HepG2 (cell line): ENCODE measurements at regions not wholly inside any gene's neighbourhood (a gene's known extent, or its start where the extent isn't known, plus 50 kb on each side); places are given as distances from the start of the nearest gene placed in this dataset.

Experiments
- ATAC-seq: fragments of 200-7000 bp; cut with Tn5 transposase; 3 replicates; pipeline ENCODE4 v1.9.1; 2020; ENCODE audit warnings: mild to moderate bottlenecking, moderate library complexity
- BruUV-seq: library from RNA; stranded (reverse); fragments of 400-500 nt; replicated peaks from 2 replicates; lab custom pipeline; 2021; lab: Mats Ljungman, UMichigan
- CTCF ChIA-PET: fragments of 300-600 bp; formaldehyde crosslinking; extraction: SDS; loops from one replicate; lab custom pipeline; 2021; ENCODE audit warnings: low total read pairs, inconsistent platforms, low intra/inter-chr PET ratio; lab: Yijun Ruan, JAX
- POLR2A ChIA-PET: fragments of 350-600 bp; sonication (Branson Sonifier 250); formaldehyde crosslinking; loops from one replicate; lab custom pipeline; 2020; ENCODE audit warnings: antibody characterized with exemption, inconsistent platforms; lab: Yijun Ruan, JAX
- DNase-seq: peaks from one replicate; pipeline ENCODE4 v3.0.0-alpha.2; 2015; ENCODE audit warnings: low spot score
- FAIRE-seq: peaks from 3 replicates; lab custom pipeline; 2011; peaks lifted over from hg19 to GRCh38; lab: Jason Lieb, UNC
- H2AFZ ChIP-seq: one replicate; pipeline ENCODE4 v1.6.1; 2011; ENCODE audit warnings: low read length, inconsistent platforms
- H3K27ac ChIP-seq: fragments of 300-600 bp; 3 replicates; pipeline ENCODE4 v1.8.0; 2011; ENCODE audit warnings: mixed run types, mild to moderate bottlenecking, mixed read lengths, low read length, inconsistent platforms; ENCODE audit not compliant: insufficient read depth; ENCODE audit errors: extremely low read length
- H3K27me3 ChIP-seq, 2 experiments: fragments of 200-600 bp in 1 of 2; 2 replicates in 1 of 2; 3 replicates in 1 of 2; pipeline versions ENCODE4 v1.6.0 to v1.8.0; 2011; ENCODE audit warnings: low read length in 2 of 2, mild to moderate bottlenecking in 2 of 2, moderate library complexity in 2 of 2, inconsistent platforms in 1 of 2; ENCODE audit not compliant: insufficient read depth in 2 of 2, control insufficient read depth in 1 of 2
- H3K36me3 ChIP-seq, 2 experiments: fragments of 200-600 bp in 1 of 2; replicated peaks in 1 of 2; 2 replicates in 1 of 2; 3 replicates in 1 of 2; pipeline versions ENCODE4 v1.5.1 to v1.8.0; 2011; ENCODE audit warnings: low read length in 2 of 2, inconsistent platforms in 1 of 2; ENCODE audit not compliant: insufficient read depth in 2 of 2, control insufficient read depth in 1 of 2
- H3K4me1 ChIP-seq: 2 replicates; pipeline ENCODE4 v1.5.1; 2012; ENCODE audit warnings: low read length, inconsistent platforms; ENCODE audit not compliant: insufficient read depth
- H3K4me2 ChIP-seq: 2 replicates; pipeline ENCODE4 v1.6.0; 2011; ENCODE audit warnings: low read depth, low read length, inconsistent platforms
- H3K4me3 ChIP-seq, 3 experiments: fragments of 200-600 bp in 1 of 3; sonication (generic), shearing (Covaris generic) in 1 of 3; replicated peaks in 1 of 3; 2 replicates each; pipeline ENCODE4 v1.5.1; 2011 to 2016; ENCODE audit warnings: low read length in 3 of 3, inconsistent platforms in 2 of 3, low read depth in 2 of 3, mild to moderate bottlenecking in 2 of 3, control low read depth in 1 of 3, mixed read lengths in 1 of 3; ENCODE audit not compliant: insufficient read depth in 1 of 3
- H3K79me2 ChIP-seq: one replicate; pipeline ENCODE4 v1.6.1; 2011; ENCODE audit warnings: low read length, inconsistent platforms; ENCODE audit not compliant: insufficient read depth
- H3K9ac ChIP-seq: 2 replicates; pipeline ENCODE4 v1.6.0; 2011; ENCODE audit warnings: mild to moderate bottlenecking, low read depth, low read length, inconsistent platforms; ENCODE audit not compliant: insufficient read depth
- H3K9me3 ChIP-seq: 2 replicates; pipeline ENCODE4 v1.5.1; 2012; ENCODE audit warnings: mild to moderate bottlenecking, low read length
- H4K20me1 ChIP-seq: 2 replicates; pipeline ENCODE4 v1.6.0; 2011; ENCODE audit warnings: inconsistent platforms, mild to moderate bottlenecking, low read length, moderate library complexity; ENCODE audit not compliant: insufficient read depth
- BCL6 ChIP-seq: IDR thresholded peaks from 2 replicates; pipeline ENCODE4 v1.6.1; 2016; ENCODE audit warnings: missing genetic modification reagents, missing compliant biosample characterization
- CBX2 ChIP-seq, 2 experiments: fragments of 200-600 bp in 1 of 2; sonication (generic); formaldehyde crosslinking in 1 of 2; IDR thresholded peaks; 2 replicates each; pipeline versions ENCODE4 v1.7.0 to v1.8.1; 2018 to 2022; ENCODE audit warnings: low read depth in 2 of 2, low read length in 1 of 2, mild to moderate bottlenecking in 1 of 2, missing genetic modification reagents in 1 of 2
- GFI1 ChIP-seq: sonication (generic); formaldehyde crosslinking; IDR thresholded peaks from 2 replicates; pipeline ENCODE4 v1.5.0; 2020; ENCODE audit warnings: missing genetic modification reagents, mild to moderate bottlenecking, borderline replicate concordance
- RFX1 ChIP-seq: fragments of 450-650 bp; IDR thresholded peaks from 2 replicates; pipeline ENCODE4 v1.6.1; 2017
- SMARCC2 ChIP-seq: fragments of 450-650 bp; IDR thresholded peaks from 2 replicates; pipeline ENCODE4 v1.6.1; 2017; ENCODE audit warnings: antibody characterized with exemption, mild to moderate bottlenecking
- ZNF577 ChIP-seq: sonication (generic); formaldehyde crosslinking; IDR thresholded peaks from 2 replicates; pipeline ENCODE4 v1.4.0; 2020; ENCODE audit warnings: mild to moderate bottlenecking, low read depth, missing genetic modification reagents, borderline replicate concordance
- ZNF841 ChIP-seq: sonication (generic); formaldehyde crosslinking; IDR thresholded peaks from 2 replicates; pipeline ENCODE4 v1.8.1; 2023; ENCODE audit warnings: missing genetic modification reagents, borderline replicate concordance
- ZSCAN22 ChIP-seq: sonication (generic); formaldehyde crosslinking; IDR thresholded peaks from 2 replicates; pipeline ENCODE4 v1.4.0; 2020; ENCODE audit warnings: mild to moderate bottlenecking, missing genetic modification reagents
- WGBS: methylation state at CpG from one replicate; pipeline ENCODE4 v1.1.6; 2017; ENCODE audit warnings: low lambda C conversion rate; 5-methylcytosine and 5-hydroxymethylcytosine counted together
- in situ Hi-C: cut with HindIII; loops from 2 replicates; pipeline ENCODE4 v1.10.0; 2017; ENCODE audit warnings: low pct_unique_long_range_greater_than_20kb; ENCODE audit not compliant: extremely low pct_ligation_motif_present
- intact Hi-C: fragments of 100-400 bp; cut with micrococcal nuclease; formaldehyde crosslinking; loops from one replicate; pipeline ENCODE4 v1.10.0; 2022; ENCODE audit not compliant: unreplicated experiment
- TF ChIP-seq, protein P1 (sequence below): sonication (generic); formaldehyde crosslinking; IDR thresholded peaks from 2 replicates; pipeline ENCODE4 v1.5.0; 2020; ENCODE audit warnings: mild to moderate bottlenecking, missing genetic modification reagents, moderate library complexity
- TF ChIP-seq, protein P2 (sequence below): sonication (generic); formaldehyde crosslinking; IDR thresholded peaks from 2 replicates; pipeline ENCODE4 v1.4.0; 2020; ENCODE audit warnings: mild to moderate bottlenecking, missing genetic modification reagents
- TF ChIP-seq, protein P3 (sequence below): IDR thresholded peaks from 2 replicates; pipeline ENCODE4 v1.6.1; 2012; ENCODE audit warnings: low read length, improper control_type of control experiment

GRCh38 chr2:8539743-8540551 lies 141.9 kb upstream of the ID2 start:
- H2AFZ ChIP-seq = no peak overlapping the region
- no peak overlapping the region for H3K4me2 ChIP-seq
- no peak overlapping the region for H3K9ac ChIP-seq
- H3K4me3 ChIP-seq = no peak overlapping the region
- no peaks in the 10 kb centered on the region for H4K20me1 ChIP-seq
- FAIRE-seq (no peak), ATAC-seq (no peak)
- CTCF ChIA-PET = no interaction called here
- intact Hi-C loops = no loop called here
- H3K4me1 ChIP-seq = peaks cover 37% of the 10 kb centered on the region
- in situ Hi-C loops = no loop called here
- H3K9me3 ChIP-seq = no peaks in the 10 kb centered on the region
- POLR2A ChIA-PET = interaction anchor here (1.4 kb wide), 1 partner anchor 142 kb away, joined by 4 read pairs; the partner anchor contains the start of gene ID2
- no TSS peak for BruUV-seq
- no peaks in the 10 kb centered on the region for H3K79me2 ChIP-seq
- no peak for TF ChIP-seq GFI1 (CRISPR knock-in tag)
- TF ChIP-seq, protein P1, sequence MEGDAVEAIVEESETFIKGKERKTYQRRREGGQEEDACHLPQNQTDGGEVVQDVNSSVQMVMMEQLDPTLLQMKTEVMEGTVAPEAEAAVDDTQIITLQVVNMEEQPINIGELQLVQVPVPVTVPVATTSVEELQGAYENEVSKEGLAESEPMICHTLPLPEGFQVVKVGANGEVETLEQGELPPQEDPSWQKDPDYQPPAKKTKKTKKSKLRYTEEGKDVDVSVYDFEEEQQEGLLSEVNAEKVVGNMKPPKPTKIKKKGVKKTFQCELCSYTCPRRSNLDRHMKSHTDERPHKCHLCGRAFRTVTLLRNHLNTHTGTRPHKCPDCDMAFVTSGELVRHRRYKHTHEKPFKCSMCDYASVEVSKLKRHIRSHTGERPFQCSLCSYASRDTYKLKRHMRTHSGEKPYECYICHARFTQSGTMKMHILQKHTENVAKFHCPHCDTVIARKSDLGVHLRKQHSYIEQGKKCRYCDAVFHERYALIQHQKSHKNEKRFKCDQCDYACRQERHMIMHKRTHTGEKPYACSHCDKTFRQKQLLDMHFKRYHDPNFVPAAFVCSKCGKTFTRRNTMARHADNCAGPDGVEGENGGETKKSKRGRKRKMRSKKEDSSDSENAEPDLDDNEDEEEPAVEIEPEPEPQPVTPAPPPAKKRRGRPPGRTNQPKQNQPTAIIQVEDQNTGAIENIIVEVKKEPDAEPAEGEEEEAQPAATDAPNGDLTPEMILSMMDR (CRISPR knock-in tag) = 0 out of 2 replicates have a peak, but pooled peaks have one; percentile 10
- TF ChIP-seq, all 625 proteins: peak for 1
- Histone ChIP-seq H3K36me3 (no peaks in the 10 kb centered on the region), H3K27me3 (peaks cover 18 to 84% of the 10 kb centered on the region in 2 experiments), H3K27ac (no peak overlapping the region)
- WGBS = 45% methylated on average over 14 of the region's 14 CpGs
- DNase-seq = no peak

- ATAC-seq (no peak), FAIRE-seq (no peak)
- 22% methylated on average over 2 of the region's 2 CpGs for WGBS
- TF ChIP-seq, protein P2, sequence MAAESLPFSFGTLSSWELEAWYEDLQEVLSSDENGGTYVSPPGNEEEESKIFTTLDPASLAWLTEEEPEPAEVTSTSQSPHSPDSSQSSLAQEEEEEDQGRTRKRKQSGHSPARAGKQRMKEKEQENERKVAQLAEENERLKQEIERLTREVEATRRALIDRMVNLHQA = no peak
- TF ChIP-seq SMARCC2 = no peak
- TF ChIP-seq ZSCAN22 (CRISPR knock-in tag) = no peak
- TF ChIP-seq, protein P3, sequence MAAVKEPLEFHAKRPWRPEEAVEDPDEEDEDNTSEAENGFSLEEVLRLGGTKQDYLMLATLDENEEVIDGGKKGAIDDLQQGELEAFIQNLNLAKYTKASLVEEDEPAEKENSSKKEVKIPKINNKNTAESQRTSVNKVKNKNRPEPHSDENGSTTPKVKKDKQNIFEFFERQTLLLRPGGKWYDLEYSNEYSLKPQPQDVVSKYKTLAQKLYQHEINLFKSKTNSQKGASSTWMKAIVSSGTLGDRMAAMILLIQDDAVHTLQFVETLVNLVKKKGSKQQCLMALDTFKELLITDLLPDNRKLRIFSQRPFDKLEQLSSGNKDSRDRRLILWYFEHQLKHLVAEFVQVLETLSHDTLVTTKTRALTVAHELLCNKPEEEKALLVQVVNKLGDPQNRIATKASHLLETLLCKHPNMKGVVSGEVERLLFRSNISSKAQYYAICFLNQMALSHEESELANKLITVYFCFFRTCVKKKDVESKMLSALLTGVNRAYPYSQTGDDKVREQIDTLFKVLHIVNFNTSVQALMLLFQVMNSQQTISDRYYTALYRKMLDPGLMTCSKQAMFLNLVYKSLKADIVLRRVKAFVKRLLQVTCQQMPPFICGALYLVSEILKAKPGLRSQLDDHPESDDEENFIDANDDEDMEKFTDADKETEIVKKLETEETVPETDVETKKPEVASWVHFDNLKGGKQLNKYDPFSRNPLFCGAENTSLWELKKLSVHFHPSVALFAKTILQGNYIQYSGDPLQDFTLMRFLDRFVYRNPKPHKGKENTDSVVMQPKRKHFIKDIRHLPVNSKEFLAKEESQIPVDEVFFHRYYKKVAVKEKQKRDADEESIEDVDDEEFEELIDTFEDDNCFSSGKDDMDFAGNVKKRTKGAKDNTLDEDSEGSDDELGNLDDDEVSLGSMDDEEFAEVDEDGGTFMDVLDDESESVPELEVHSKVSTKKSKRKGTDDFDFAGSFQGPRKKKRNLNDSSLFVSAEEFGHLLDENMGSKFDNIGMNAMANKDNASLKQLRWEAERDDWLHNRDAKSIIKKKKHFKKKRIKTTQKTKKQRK = no peak
- no peak for TF ChIP-seq ZNF577 (CRISPR knock-in tag)
- TF ChIP-seq ZNF841 (CRISPR knock-in tag) = no peak
- no peak for TF ChIP-seq CBX2 (IDR thresholded peaks at IDR 0.05; ENCODE audit: low read depth, low read length)
- no peak for TF ChIP-seq CBX2 (CRISPR knock-in tag; IDR thresholded peaks at IDR 0.05; ENCODE audit: low read depth)
- no peak for TF ChIP-seq BCL6
- TF ChIP-seq RFX1 = no peak
Measured at GRCh38 chr2:8540552-8541055, 141.3 kb upstream of the ID2 start.

More at GRCh38 chr2:8540552-8541055, 141.3 kb upstream of the ID2 start:
- no peaks in the 10 kb centered on the region for H3K36me3 ChIP-seq
- H3K79me2 ChIP-seq = no peaks in the 10 kb centered on the region
- ChIA-PET CTCF (no interaction called here), POLR2A (interaction anchor here (1.4 kb wide), 1 partner anchor 141 kb away, joined by 4 read pairs; the partner anchor contains the start of gene ID2)
- no peak overlapping the region for H2AFZ ChIP-seq
- no peak for DNase-seq
- H3K4me3 ChIP-seq = no peak overlapping the region
- peaks cover 30% of the 10 kb centered on the region for H3K4me1 ChIP-seq
- no TSS peak for BruUV-seq
- in situ Hi-C loops = no loop called here
- peaks cover 18 to 90% of the 10 kb centered on the region in 2 experiments for H3K27me3 ChIP-seq
- no peak overlapping the region for H3K9ac ChIP-seq
- H3K27ac ChIP-seq = no peak overlapping the region
- no peaks in the 10 kb centered on the region for H3K9me3 ChIP-seq
- H3K4me2 ChIP-seq = no peak overlapping the region
- intact Hi-C loops = no loop called here
- no peaks in the 10 kb centered on the region for H4K20me1 ChIP-seq
